CD1c-positive myeloid dendritic cell (primary cell): ENCODE measurements at regions not wholly inside any gene's neighbourhood (a gene's known extent, or its start where the extent isn't known, plus 50 kb on each side); places are given as distances from the start of the nearest gene placed in this dataset.

ENCODE experiments used
- DNase-seq: peaks from one replicate; pipeline ENCODE4 v3.0.0-alpha.2; 2016; ENCODE audit errors: extremely low spot score

DNA sequence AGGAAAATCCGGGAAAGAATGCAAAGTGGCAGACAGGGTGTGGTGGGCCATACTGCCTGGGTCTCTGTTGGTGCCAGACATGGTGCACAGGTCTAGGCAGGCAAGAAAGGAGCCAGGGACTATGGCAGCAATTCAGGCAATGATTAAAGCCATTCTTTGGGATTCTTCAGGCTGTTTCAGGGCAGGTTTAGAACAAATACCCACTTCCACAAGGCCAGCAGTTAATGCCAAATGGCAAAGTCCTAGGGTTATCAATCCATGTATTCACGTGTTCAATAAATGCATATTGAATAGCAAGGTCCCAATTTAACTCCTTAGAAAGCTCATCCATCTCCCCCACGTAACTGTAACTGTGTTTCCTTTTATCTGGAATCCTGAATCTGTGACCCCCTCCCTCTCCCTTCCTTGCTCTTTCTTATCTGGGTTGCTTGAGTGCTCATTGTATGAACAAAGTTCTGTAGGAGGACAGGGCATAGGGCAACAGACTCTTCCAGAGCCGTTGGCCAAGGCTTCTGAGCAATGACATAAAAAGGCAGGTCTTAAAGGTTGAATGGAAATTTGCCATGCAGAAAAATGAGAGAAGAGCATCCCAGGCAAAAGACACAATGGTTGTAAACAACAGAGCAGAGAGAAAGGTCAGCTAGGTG, 146.8 kb upstream of the KLHL29 start:
- no peak for DNase-seq

DNA sequence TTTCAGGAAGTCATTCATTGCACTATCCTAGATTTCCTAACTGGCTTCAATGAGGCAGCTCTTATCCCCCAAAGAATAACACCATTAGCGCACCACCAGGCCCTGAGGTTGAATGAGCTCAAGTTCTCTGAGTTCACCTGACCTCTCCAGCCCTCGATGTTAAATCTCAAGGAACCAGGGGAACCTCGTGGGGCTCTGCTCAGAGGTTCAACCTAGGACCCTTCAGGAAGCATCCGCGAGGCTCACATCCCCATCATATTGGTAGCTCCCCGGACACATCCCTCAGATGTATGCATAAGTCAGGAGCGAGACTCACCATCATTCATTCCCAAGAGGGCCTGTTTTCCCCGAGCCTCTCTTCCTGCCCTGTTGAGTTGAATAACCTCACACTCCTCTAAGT, 145.6 kb upstream of the KLHL29 start:
- DNase-seq: no peak

DNA sequence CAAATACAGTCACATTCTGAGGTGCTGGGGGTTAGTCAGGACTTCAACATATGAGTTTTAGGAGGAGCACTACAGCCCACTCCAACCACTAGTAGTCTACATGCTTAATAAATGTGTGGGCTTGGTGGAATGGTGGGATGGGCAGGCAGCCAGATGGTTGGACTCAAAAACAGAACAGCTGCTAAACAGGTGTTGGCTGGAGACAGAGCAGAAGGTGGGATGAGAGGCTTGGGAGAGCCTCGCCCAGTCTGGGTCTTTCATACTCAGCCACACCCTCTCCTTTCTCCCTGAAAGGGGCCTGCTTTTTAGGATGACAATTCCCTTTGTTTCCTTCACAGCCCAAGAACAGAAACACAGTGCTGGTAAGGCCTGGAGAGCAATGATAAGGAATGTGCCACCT, 143.9 kb upstream of the KLHL29 start:
- no peak for DNase-seq

DNA sequence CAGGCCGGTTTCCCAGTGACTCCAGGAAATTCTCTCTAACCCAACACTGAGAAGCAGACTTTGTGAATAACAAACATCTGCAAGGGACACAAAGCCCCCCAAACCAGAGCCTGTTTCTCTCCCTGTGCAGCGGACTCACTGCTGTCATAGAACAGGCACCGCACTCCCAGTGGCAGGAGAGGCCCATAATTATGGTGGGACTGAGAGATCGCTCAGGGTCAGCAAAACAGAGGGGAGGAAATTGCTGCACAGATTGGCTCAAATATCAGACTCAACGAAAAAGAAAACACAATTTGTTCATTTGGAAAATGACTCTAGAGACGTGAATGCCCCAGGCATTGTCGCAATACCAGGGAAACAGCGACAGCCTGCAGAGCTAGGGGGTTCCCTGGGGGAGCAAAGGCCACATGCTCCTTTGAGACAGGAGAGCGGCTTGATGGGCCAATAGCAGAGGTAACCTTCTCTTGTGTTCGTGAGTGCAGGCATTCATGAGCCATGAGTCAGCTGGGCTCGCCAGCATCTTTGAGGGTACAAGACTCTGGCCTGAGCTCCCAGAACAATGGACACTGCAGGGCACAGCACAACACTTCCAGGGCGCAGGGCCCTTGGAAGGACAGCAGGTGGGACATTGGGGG, 143.3 kb upstream of the KLHL29 start:
- DNase-seq: no peak

DNA sequence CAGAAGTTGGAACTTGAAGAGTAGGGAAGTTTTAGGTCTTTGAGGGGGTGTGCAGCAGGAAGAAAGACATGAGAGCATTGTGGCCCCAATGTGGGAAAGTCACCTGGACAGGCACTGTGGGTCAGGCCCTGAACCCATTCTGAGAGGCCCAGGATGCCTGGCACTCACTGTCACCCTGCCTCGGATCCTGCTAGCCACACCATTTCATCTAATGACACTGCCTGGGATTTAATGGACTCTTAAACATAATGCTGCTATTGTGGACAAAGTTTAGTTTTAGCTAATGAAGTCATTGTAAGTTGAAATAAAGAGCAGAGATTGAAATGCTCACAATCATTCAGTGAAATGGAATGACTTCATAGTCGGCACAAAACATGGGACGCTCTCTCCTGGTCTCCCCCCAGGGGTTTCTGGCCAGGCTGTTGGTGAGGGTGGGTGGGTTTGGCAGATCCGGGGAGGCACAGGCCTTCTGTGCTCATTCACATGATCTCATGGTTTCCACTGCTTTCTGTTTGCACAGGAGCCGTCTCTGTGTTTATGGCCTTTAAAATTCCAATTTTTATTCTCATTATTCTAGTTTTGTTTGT, 141.8 kb upstream of the KLHL29 start:
- DNase-seq: no peak

DNA sequence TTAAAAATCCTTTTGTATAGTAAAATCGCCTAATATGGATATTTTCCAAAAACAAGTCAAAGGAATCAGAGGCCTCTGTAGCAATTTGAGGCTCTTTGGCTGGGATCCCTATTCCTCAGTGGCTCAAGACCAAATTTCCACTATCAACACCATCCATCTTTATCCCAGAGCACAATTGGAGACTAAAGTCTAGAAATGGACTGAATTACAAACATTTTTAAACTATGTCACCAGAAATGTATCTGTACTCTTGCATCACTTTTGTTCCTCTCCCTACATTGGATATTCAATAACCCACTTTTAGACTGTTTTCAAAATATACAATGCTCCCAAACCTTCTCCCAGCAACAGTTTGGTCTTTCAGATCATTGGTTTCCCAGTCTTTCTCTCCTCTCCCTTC, 140.4 kb upstream of the KLHL29 start:
- DNase-seq: no peak

DNA sequence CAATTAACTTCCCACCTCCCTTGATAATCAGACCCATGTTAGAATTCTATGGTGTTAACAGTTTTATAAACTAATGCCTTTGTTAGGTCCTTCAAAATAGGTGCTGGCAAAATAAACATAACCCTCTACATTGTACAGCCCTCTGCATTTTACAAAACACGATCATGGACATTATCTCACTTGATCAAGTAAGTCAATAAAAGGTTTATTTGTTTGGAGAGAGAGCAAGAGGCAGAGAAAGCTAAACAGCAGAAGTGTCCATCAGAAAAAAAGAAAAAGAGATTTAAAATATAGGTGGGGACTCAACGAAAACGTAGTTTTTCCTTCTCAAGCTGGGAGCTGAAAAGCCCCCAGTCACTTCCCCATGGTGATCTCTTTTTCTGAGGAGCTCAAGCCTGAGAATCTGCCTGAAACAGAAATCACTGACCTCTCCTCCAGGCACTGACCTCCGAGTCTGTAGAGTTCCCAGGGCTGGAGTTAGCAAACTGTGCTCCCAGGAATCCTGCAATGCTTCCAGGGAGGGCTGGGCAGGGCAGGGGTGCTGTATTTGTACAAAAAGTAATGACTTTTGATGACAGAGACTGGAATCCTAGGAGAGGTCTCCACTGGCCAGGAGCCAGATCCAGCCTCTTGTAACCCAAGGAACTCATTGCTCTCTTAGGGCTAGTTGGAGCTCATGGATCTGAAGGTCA, 137.8 kb upstream of the KLHL29 start:
- DNase-seq: no peak

DNA sequence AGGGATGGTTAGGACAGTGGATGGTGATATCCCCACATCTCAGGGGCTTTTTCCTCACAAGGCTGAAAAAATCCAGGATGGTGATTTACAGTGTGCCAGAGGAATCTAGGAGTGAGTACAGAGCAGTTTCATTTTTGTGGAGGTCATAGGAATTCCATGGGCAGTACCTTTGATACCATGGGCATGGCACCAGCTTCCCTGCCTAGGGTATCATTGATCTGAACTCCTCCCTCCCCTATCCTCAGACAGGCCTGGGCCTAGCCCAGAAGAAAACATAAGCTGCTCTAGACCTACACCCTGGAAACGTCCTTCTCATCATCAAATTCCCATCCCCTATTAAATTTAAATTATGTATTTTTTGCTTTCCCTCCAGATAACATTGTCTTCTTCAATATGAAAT, 136.3 kb upstream of the KLHL29 start:
- DNase-seq: no peak

DNA sequence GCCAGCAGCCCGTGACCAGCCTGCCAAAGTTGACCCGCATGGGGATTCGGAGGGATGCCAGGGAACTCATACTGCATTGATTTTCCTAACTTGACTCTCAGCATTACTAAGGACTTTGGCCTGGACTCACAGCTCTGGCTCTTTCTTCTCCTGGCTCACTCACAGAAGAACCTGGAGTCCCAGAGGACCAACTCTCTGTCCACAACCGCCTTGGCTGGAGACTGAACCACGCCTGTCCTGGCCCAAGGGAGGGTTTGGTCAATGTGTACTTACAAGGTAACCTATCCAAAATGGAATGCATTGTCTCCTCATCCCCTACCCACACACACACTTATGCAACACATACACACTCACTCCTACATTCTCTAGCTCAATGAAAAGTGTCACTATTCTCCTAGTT, 135.6 kb upstream of the KLHL29 start:
- no peak for DNase-seq

DNA sequence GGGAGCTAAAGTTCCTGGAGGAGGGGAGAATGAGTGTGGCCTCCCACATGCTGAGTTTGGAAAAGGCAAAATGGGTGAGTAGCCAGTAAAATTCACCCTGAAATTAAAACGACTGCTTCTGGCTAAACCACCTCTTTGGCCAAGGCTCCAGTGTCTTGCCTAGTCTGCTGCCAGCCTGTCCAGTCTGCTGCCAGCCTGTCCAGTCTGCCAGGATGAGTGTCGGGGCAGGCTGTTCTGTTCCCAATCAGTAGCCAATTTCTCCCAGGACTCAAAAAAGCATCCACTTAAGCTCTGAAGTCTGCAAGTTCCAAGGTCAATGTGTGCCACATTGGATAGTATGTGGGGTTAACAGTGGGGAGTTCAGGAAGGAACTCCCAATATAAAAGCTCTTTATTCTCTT, 134.6 kb upstream of the KLHL29 start:
- DNase-seq: no peak

DNA sequence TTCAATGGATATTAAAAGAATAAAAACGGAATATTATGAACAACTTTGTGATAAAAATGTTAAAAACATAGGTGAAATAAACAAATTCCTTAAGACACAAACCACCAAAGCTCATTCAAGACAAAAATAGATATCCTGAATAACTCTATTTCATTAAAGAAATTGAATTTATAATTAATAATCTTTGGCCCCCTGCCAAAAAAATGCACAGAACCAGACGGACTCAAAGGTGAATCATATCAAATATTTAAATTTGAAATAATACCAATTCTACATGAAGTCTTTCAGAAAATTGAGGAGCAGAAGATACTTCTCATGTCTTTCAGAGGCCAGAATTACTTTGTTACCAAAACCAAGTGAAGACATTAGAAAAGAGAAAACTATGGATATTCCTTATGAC, 128.3 kb upstream of the KLHL29 start:
- DNase-seq: no peak

DNA sequence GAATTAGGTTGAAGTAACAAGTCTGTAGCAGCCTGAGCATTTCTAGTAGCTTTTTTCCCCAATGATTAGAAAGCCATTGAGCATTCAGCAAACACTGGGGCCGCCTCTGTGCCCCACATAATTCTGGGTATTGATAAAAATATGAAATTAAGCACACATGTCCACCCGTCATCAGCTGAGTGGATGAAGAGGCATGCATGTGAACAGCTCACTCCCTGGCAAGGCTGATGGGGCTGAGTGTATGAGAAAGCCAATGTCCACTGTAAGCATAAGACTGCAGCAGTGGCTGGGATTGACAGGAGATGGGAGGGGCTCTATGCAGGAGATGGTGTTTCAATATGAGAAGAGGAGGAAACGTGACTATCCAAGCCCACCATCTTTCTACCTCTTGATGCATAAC, 124.4 kb upstream of the KLHL29 start:
- no peak for DNase-seq

DNA sequence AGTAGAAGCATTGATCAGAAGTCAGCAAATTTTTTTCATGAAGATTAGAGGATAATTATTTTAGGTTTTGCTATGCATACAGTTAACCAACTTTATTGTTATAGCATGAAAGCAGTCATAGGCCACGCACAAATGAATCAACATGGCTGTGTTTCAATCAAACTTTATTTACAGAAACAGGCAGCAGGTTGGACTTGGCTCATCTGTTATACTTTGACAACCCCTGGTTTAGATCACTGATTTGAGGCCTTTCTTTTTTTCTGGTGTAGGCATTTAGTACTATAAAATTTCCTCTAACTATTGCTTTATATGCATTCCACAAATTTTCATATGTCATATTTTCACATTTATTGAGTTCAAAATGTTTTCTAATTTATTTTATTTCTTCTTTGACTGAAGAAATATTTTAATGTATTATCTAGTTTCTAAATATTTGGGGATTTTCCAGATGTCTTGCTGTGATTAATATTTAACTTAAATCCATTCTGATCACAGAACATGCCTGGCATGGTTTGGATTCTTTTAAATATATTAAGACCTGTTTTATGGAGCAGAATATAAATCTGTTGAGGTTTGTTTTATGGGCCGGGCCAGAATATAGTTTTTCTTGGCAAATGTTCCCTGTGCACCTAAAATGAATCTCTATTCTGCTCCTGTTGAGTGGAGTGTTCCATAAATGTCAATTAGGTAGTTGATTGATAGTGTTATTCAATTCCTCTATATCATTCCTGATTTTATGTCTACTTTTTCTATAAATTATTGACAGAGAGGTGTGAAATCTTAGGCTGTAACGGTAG, 116.3 kb upstream of the KLHL29 start:
- no peak for DNase-seq

DNA sequence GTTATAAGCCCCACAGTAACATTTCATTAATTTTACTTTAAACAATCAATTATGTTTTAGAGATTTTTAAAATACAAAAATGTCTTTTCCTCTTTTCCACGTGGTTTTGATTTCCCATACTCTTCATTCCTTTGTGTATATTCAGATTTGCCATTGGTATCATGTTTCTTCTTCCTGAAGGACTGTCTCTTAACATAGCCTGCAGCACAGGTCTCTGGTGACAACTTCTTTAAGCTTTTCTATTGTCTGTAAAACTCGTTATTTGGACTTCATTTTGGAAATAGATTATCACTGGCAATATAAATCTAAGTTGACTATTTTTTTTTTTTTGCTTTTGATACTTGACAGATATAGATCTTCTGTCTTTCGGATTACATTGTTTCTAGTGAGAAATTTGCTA, 115.2 kb upstream of the KLHL29 start:
- no peak for DNase-seq

DNA sequence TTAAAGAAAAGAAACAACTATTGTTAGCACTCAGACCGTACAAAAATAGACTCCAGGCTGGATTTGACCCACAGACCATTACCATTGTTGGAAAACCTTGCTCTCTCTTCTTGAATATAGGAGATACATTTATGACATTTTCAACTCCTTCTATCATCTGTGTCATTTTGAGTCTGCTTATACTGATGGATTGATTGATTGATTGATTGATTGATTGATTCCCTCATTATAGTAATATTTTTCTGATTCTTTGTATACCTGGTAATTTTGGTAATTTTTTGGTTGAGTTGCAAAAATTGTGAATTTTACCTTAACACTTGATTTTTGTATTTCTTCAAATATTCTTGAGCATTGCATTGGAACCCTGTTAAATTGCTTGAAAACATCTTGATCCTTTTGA, 114.2 kb upstream of the KLHL29 start:
- DNase-seq: no peak

DNA sequence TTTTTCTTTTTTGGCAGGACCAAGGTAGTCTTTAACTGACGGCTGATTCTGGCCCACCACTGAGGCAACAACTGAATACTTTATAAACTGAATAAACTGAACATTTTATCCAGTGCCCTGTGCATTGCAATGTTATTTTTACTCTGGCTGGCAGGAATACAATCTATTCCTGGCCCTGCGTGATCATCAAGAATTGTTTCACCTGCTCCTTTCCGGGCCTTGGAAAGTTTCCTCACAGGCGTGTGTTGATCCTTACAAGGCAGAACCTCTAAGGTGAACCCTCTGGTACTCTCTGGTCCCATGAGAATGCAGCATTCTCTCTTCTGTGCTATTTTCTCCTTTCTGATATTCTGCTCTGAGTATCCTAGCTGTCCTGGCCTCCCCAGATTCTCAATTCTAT, 113.7 kb upstream of the KLHL29 start:
- no peak for DNase-seq

DNA sequence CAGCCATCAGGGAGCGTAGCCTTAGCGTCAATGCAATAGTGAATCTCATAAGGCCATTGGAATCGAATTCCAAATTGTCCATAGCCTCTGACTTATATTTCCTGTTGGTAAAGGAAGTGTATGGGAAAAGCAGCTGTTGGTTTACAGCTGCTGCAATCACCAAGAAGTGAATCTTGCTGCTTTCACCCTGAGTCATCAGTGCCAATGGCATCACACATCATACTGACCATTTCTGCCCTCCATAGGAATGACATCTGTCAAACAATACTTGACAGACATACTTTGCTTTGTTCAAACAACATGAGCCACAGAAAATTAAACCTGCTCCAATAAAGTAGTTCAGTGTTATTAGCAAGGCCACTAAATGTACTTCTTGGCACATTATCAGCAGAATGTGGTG, 111.2 kb upstream of the KLHL29 start:
- DNase-seq: no peak

DNA sequence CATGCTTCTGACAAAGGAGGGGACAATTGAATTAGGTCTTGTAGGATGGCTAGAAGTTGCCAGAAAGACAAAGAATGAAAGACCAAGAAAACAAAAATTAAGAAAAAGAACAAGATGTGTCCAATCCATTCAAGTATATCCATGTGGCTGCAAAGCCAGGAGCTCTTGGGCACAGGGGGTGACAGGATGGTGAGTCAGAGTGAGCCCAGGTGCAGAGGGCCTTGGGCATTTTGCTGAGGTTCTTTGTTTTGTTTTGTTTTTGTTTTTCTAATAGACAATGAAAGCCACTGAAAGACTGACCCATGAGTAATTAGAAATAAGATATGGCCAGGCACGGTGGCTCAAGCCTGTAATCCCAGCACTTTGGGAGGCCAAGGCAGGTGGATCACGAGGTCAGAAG, 104.6 kb upstream of the KLHL29 start:
- no peak for DNase-seq

DNA sequence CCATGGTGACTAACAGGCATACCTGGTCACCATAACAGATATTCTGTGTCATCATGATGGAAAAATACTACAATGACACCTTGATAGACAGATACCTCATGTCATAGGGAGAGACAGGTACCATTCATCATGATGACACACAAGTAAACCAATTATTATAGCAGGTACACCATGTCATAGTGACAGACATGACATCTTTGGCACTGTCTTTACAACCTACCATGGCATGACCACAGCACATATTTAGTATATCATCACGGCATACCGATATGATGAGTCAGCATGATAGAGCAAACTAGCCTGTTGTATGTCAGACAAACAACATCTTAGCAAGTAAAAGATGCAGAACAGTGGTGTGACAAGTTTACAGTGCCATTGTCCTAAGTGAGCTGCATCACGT, 101.3 kb upstream of the KLHL29 start:
- DNase-seq: no peak

DNA sequence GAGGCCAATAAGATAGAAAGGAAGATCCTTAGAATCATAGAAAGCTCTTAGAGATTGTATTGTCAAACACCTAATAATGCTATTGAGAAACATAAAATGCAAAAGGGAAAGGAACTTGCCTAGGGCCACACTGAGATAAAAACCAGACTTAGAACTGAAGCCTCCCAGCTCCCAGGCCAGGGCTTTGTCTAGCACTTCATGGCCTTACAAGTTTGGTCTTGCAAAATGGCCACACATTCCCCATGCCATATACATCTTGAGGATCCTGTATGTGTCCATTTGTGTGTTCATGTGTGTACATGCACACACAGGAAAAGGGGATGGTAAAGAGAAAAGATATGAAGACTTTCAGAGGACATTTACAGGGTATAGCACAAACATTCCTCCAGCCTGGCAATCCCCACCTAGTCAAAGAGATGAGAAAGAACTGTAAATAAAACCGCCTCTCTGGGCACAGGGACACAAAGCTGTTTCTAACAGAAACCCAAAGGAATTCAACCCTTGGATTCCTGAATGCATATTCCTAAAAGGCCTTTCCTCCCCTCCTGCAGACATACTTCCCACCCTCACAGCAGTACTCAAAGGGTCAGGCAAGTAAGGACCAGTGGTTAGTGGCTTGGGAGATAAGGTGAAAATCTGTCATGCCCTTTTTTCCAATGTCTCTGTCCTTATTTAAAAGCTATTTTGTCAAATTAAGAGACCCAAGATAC, 99.7 kb upstream of the KLHL29 start:
- no peak for DNase-seq

DNA sequence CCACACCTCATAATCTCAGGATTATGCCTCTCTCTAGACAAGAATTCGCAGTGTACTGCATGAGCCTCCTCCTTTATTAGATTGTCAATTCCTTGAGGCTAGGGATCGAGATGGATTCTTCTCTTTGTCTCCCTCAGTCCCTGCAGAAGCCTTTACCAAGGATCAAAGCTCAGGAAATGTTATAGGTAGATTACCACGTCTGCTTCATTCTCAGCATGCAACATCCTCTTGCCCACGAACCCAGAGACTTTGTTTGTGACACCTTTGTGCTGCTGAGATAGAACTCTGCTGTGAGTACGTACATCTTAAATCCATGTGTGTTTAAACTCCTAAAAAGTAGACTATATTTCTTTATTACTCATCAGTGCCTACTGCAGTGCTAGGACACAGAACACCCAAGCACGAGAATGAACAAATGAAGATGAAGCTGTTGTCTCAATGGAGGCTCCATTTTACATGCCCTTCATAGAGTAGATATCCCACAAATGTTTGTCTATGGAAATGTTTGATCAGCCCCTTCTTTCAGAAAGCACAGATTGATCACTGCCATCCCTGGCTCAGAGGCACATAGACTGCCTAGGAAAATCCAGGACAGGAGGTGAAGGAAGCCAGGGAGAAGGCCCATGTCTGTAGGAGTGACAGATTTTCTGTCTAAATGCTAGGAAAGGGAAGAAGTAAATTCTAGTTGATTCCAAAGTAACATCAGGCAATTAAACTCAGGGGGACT, 98.8 kb upstream of the KLHL29 start:
- DNase-seq: no peak
